Stimulated activated CD4-positive, alpha-beta T cell treated with anti-CD3 and anti-CD28 coated beads, TNF-alpha, amount 100 ng/mL, for 48 hours (primary cell): ENCODE measurements at regions not wholly inside any gene's neighbourhood (a gene's known extent, or its start where the extent isn't known, plus 50 kb on each side); places are given as distances from the start of the nearest gene placed in this dataset.

Experiments
- DNase-seq, 3 donors: peaks; one replicate each; pipeline ENCODE4 v3.0.0-alpha.2; 2020; ENCODE audit warnings: low read depth in 3 of 3

DNA sequence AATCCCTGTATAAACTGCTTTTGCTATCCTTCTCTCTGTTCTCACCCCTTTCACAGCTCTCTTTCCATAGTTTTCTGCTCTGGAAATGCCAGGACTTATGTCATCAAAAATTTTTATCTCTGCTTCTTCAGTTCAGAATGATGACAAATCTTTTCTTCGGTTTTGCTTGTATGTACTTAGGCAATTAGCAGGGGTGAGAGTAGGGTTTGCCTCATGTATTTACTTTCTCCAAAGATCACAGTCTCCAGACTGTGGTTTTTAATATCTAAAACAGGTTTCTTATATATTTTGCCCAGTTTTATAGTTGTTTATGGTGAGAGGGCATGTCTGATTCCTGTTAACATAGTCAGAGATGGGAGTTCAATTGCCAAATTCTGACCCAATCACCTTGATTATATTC lies 235.4 kb upstream of the LYPLAL1 start:
- no peak for DNase-seq

DNA sequence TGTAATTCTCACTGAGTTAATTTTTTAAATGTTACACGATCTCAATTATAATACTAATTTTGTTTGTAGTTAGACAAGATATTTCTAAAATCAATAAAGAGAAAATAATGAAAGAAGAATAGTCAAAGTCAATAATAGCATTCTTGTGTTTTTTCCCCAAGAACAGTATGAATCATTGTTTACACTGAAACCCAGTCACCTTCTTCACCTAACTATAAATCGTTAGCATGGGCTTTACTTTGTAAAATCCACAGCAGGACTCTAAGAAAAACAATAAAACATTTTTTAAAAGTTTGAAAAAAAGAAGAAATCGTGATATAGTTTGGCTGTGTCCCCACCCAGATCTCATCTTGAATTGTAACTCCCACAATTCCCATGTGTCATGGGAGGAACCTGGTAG lies 234.6 kb upstream of the LYPLAL1 start:
- DNase-seq: no peak

DNA sequence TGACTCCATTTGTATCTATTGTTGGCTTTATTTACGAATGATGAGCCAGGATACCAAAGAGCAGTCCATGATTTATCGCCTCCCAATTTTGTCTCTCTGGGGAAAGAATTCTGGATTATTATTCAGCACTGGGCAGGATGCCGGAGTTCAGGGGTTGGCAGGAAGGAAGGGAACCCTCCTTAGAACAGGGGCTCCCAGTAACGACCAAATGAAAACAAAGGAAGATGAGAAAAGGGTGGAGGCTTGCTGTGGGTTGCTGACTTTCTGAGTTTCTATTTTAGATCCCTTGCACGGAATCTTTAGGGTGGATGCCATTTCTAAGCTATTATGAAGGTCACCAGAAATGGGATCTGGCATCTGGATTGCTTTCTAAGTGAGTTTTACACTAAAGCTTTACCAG lies 231.2 kb upstream of the LYPLAL1 start:
- DNase-seq: no peak

DNA sequence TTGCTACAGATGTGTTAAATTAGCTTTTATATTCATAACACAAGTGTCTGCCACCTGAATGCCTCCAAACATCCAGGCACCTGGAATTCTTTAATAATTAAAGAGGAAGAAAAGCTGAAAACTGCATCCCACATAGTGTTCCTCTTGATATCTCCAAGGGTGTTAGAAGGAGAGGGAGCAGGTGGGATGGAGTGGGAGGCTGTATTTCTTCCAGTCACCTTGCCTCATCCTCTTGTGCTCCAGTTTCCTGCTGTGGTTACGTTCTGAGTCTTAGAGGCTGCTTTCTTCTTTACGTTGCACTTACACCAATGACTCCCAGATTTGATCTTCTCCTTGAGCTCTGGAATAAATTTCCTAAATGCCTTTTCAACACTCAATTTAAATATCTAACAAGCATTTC lies 230.3 kb upstream of the LYPLAL1 start:
- no peak for DNase-seq

DNA sequence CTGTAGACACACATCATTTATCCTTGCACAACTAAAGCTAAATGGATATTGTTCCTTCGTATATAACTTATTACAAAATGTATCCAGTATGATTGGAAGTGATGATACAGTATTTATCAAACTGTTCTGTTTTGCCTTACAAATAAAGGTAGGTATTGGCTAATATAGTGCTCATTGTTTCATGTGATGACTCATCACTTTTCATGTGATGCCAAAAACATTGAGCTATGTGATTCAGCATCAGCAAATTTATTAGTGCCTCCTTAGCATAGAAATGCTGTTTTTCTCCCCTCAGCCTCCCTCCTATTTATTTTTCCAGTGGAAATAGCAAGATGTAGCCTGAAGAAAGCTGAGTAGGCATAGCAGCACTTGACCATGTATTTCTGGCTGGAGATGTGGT lies 228.6 kb upstream of the LYPLAL1 start:
- no peak for DNase-seq

DNA sequence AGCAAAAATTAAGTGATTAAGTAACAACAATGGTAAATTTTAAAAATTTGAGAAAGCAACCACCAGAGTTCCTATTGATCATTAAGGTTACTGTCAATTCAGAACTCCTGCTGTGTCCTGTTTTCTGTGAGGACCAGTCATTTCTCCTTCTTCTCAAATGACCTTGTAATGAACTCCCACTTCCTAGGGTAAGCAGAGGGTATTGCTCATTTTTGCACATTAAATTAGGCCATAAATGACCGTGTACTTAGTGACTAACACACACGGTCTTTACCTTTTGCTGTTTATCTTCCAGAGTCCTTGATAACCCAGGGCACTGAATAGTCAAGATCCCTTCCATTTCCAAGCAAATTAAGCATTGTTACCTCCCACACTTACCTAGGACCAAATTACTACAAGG lies 227.5 kb upstream of the LYPLAL1 start:
- no peak for DNase-seq

DNA sequence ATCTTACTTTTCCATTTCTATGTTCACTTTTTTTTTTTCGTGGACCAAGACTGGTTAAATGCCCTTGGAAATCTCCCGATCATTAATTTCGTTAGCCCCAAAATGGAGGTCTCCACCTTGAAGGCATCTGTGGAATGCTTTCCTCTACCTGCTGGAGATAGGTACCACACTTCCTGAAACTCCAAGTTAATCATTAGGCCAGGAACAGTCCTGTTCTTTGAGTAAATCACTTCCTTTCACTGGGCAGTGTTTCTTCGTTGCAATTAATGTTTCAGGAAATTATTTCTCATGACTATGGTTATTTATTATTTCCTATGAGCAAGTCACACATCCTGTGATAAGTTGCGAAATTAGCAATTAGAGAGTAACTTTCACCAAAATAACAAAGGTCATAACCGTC lies 225.2 kb upstream of the LYPLAL1 start:
- DNase-seq: no peak

DNA sequence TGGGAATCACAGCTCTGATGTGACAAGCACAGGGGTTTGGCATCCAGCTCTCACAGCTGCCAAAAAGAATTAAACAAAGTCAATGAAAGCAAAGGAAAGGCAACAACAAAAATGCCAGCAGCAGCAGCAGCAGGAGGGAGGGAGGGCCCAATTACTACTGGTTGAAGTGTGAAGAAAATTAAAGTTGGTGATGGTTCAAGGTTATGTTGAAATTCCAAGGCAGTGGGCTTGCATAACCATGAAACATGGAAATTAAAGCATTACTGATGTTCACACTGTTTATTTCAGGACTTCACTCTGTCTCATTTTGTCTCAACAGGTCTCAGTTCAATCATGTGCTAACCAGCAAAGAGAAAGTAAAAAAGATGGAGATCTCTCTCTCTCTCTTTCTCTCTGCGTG lies 220.3 kb upstream of the LYPLAL1 start:
- no peak for DNase-seq

DNA sequence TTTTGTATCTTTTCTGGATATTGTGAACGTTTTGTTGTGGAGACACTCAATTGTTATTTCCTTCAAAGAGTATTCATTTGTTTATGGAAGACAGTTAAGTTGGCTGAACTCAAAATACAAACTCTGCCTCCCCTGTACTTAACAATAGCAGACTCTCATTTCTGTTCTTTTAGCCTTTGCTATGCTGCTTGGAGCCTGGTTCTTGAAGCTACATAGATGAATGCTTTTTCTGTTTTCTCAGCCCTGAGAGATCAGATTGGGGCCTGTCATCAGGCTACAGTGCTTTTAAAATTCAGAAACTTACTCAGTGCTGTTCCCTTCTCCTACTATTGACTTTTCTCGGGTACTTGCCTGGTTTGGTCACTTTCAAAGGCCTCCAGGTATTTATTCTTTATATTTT lies 215.7 kb upstream of the LYPLAL1 start:
- DNase-seq: no peak

DNA sequence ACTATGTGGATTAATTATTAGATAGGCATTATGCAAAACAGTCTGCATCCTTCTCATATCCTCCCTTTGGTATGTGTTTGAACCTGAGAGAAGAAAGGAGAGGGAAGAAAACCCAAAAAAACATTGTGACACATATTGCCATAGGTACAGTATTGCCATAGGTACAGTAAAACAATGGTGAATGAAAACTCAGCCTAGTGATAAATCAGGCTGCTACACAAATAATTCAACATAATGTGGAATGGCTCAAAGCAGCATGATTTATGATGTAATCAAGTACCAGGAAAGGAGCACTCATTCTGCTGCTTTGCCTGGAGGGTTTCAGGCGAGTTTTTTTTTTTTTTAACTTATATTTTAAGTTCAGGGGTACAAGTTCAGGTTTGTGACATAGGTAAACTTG lies 213.9 kb upstream of the LYPLAL1 start:
- DNase-seq: no peak

DNA sequence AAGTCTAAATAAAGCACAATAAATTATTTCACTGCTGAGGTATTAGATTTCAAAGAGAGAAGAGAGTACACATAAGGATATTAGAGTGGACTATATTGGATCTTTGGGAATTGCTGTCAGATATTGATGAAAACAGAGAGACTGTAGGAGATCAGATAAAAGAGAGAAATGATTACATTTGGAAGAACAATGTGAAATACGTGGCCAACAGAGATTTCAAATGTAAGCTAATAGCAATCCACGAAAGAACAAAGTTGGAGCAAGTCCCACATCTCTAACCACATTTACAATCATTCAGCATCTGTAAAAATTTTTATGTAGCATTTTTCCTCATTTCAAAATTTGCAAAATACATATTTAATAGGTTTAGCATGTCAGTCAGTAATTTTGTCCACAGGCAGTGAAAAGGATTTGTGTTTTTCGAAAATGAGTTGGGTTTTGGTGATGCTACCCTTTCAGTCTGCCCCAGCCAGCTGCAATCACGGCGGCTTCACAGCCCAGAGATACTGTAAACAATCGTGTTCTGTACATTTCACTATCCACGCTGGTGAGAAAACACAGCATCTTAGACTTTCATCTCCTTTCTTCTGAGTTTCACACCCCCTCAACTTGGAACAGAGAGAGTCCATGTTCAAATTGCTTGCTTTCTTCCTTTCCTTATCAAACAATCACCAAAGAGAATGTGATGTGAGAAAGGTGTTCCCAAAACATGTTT lies 209.1 kb upstream of the LYPLAL1 start:
- no peak for DNase-seq

DNA sequence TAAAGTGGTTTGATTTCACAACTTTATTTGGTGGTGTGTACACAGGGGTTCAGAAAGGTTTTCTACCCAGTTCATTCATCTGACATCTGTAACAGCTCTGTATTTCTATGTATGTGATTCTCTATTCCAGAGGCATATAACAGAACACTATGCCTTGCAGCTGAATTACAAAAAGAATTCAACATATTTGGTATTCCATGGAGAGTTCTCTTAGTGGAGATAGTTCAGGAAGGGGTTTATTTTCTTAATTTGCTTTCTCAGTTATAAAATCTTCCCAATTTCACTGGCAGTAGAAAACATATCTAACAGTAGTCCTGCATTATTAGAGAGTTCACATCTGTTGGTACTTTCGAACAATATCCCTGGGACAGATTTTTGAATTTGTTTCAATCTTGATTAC lies 207.9 kb upstream of the LYPLAL1 start:
- no peak for DNase-seq

DNA sequence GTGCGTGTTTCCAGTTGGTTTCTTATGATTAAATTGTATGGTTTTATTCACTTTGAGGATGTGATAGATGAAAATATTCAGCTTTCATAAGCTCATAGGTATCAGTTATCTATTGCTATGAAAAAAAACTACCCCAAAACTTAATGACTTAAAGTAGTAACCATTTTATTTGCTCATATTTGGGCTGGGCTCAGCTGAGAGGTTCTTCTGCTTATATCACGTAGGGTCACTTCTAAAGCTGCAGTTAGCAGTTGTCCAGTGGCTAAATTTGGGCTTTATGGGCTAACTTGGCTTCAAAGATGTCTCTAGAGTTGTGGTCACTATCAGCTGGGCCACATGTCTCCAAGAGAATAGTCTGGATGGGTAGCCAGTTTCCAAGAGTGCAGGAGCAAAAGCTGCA lies 206.4 kb upstream of the LYPLAL1 start:
- DNase-seq: no peak

DNA sequence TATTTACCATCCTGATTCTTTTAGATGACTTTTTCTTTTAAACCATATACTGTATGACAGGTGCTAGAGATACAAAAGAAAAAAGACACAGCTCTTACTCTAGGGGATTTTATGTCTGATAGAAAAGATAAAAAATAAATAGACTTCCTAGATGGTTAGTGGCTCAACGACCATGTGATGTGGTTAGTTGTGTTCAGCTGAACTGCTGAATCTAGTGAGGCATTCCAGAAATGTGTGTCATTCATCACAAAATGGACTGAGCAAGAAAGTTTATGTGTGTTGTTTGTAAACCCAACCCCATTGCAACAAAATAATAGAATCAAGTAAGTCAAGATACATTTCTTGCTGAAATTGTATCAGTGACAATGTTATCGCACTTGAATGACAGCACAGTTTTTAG lies 205.8 kb upstream of the LYPLAL1 start:
- DNase-seq: no peak

DNA sequence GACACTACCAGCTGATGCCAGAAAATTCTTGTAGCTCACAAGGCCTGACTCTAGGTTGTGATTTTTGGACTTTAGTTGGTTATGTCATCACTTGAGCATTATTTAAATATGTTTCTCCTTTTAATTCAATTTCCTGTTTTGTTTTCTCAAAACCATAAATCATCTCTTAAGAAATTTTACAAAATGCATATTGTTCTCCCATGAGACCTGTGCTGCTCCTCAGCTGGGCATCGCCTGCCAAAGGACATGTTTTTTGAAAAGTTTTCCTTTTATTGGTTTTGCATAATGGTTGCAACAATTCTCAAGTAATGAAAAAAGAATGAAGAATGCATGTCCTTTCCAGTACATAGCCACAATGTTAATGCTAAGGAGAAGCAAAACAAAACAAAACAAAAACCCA lies 204.7 kb upstream of the LYPLAL1 start:
- no peak for DNase-seq

DNA sequence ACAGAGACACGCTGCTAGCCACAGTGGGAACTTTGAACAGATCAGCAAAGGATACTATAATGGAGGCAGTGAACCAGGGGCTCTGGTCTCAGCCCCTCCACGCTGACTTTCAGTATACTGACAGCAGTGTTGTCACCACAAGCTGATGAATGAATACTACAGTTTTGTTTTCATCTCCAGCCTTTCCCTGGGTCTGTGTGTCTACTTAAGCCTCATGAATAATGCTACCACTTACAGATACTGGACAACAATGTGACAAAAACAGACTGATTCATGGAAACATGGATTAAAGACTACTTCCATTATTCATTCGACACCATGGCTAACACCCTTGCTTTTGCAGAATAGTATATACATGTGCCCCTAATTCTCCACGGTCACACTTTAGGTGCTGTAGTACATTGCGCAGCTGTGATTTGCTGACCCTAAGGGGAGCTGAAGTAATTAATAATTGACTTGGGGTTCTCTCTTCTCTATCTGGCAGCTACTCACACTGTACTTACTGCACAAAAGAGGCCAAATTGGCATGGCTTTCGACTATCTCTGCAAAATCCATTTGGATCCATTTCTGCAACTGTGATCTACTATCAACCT lies 203.2 kb upstream of the LYPLAL1 start:
- DNase-seq: no peak

DNA sequence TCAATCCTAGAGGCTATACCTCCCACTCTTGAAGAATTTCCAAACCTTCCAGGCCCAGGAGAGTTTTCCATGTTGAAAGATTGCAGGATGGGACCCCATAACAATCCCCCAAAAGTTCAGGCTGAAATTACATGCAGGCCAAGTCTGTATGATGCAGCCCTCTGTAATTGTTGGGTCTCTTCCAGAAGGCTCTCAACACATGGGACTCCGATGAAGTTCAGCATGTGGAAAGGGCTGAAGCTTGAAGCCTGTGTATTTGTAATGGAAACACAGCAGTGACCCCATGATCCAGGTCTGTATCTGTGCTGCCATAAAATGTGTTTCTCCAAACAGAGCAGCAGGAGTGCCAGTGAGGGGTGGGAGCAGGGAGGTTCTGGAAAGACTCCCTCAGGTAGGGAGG lies 202.5 kb upstream of the LYPLAL1 start:
- DNase-seq: no peak

DNA sequence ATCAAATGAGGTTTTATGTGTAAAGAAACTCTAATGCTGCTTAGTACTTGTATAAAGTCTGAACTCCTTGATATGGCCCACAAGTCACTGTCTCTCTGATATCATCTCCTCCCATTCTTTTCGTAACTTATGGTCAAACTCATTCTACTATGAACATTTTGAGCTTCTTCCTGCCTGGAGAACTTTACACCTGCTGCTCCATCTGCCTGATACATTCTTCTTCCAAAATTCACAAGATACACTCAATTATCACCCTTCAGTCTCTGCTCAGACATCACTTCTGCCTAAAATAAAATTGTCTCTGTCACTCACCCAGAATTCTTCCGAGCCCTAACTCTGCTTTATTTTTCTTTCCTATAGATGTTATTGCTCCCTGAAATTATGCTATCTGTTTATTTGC lies 192.8 kb upstream of the LYPLAL1 start:
- no peak for DNase-seq

DNA sequence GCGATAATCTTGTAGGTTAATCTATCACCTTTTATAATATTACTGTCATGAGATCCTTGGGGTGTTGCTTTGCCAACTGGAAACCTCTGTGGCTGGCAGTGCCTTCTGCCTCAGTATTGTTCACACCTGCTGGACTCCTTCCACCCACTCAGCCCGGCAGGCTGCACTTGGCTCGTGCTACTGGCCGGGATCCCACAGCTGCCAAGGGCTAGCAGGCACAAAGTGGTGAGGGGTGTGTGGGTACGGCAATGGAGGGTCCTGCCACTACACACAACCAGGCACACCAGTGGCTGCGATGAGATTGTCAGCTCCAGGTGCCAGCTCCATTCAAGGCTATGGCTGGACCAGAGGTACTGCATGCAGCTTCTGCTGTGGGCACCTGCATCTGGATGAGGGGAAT lies 191.2 kb upstream of the LYPLAL1 start:
- no peak for DNase-seq

DNA sequence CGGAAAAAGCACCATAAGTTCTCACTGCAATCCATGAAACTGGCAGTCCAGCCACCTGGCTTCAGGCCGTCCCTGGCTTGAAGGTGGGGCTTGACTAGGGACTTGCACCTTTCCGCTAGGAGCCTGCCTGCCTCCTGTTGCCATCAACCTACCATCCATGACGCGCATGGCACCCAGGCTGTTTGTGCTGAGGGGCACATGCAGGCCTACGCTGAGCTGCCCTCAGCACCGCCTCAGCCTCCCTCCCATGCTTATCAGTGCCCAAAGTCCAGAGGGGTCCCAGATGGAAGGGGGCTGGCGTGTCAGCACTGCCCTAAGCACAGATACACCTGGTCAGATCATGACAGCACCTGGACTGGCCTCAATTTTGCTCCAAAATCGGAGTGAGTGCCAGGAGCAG lies 190.2 kb upstream of the LYPLAL1 start:
- no peak for DNase-seq

DNA sequence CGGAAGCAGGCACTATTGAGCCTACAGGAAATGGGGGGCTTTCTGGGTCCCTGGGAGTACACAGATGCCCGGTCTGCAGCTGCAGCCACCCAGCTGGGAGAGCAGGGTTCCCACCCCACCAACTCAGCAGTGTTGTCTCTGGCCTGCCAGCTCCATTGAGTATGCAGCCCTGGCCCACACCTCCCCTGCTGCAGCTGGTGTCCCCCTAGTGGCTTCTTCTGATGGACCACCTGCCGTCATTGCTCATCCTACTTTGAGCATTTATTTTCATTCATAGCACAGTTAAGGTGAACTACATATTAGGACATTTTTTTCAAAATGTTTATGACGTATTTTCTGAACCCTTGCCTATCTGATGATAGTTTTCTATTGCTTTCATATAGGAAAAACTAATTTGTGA lies 189.8 kb upstream of the LYPLAL1 start:
- DNase-seq: no peak

DNA sequence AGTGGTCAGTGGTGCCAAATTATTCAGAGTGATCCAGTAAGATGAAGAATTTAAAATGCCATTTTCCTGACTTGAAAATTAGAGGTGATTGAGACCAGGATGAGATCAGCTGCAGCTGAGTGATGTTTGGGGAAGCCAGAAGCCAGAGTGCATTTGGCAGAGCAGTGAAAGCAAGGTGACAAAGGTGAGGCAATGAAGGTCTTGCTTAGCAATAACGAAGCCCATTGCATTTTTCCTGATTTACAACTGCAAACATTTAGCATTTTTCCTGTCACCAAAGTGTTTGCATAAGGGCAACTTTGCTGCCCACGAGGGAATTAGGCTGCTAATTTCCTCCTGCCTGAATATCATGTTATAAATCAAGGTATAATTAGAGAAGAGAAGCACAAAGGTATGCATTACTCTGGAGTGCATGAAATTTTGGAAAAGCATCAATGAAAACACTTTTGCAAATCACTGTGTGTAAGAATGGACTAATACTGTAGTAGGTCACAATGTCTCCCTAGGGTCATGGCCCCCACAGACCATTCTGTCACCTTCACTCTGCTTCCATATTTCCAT lies 188.2 kb upstream of the LYPLAL1 start:
- DNase-seq: no peak

DNA sequence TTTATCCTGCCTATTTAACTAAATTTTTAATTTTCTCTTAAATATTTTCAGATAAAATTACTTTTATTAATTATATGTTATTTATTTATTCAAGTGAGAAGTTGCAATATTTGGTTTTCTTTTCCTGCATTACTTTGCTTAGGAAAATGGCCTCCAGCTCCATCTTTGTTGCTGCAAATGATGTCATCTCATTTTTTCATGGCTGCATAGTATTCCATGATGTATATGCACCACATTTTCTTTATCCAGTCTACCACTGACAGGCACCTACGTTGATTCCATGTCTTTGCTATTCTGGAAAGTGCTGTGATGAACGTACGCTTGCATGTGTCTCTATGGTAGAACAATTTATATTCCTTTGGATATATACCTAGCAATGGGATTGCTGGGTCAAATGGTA lies 186.9 kb upstream of the LYPLAL1 start:
- no peak for DNase-seq

DNA sequence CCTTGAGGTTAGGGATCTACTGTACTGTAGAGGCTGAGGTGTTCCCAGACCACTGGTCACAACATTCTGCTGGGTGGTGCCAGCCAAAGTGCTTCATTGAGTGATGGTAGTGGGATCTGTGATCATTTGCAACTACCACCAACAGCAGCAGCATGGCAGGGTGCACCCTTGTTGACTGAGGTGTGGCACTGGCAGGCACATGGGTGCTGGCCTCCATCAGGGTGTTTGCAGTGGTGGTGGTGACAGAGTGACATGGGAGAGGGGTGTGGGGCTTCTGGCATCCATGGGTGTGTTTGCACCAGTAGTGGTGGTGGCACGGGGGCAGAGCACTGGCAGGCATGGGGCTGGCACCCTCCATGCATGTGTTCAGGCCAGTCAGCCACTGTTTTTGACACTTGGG lies 183.7 kb upstream of the LYPLAL1 start:
- DNase-seq: no peak
